ENCODE measurements at regions not wholly inside any gene's neighbourhood (a gene's known extent, or its start where the extent isn't known, plus 50 kb on each side); places are given as distances from the start of the nearest gene placed in this dataset.

GRCh38 chr5:71899865-71900342 is 180.8 kb downstream of the CARTPT start:
- Mint-ChIP-seq H3K4me1 (no peaks in the 10 kb centered on the region), H3K27ac (no peak overlapping the region), H3K9me3 (peaks cover 0 to 2% of the 10 kb centered on the region in 2 donors), H3K36me3 (no peaks in the 10 kb centered on the region), H3K4me3 (no peak overlapping the region), H3K27me3 (ENCODE audit: low read depth in 2 of 2) (peaks cover 11 to 15% of the 10 kb centered on the region in 2 donors)
- Histone ChIP-seq H3K27ac (ENCODE audit: low read length) (no peak overlapping the region), H3K4me3 (ENCODE audit: low read length) (no peak overlapping the region), H3K36me3 (ENCODE audit: control insufficient read depth, insufficient read depth, low read length) (no peaks in the 10 kb centered on the region), H3K27me3 (ENCODE audit: control insufficient read depth, insufficient read depth, low read length) (no peaks in the 10 kb centered on the region), H3K4me1 (ENCODE audit: control insufficient read depth, insufficient read depth, low read length) (no peaks in the 10 kb centered on the region), H3K9me3 (ENCODE audit: control insufficient read depth, insufficient read depth, low read length) (no peaks in the 10 kb centered on the region)
- no peak for TF ChIP-seq CTCF (IDR thresholded peaks at IDR 0.05)
- ATAC-seq: no peak
- WGBS (ENCODE audit: insufficient coverage): 88% methylated on average over 2 of the region's 2 CpGs
- no peak for DNase-seq
- intact Hi-C loops (cut with micrococcal nuclease): no loop called here

- intact Hi-C loops (cut with micrococcal nuclease): no loop called here
- H3K36me3 ChIP-seq (ENCODE audit: control insufficient read depth, insufficient read depth, low read length): no peaks in the 10 kb centered on the region
- DNase-seq: no peak
These were observed 184.7 kb downstream of the CARTPT start for GRCh38 chr5:71903808-71904207.

GRCh38 chr5:71904852-71905251 is 185.8 kb downstream of the CARTPT start:
- WGBS (ENCODE audit: insufficient coverage): 61% methylated on average over 2 of the region's 2 CpGs

More at GRCh38 chr5:71903808-71904207, 184.7 kb downstream of the CARTPT start:
- H3K27ac Mint-ChIP-seq: no peak overlapping the region
- H3K4me3 ChIP-seq (ENCODE audit: low read length): no peak overlapping the region
- no peaks in the 10 kb centered on the region for H3K4me1 ChIP-seq (ENCODE audit: control insufficient read depth, insufficient read depth, low read length)
- H3K36me3 Mint-ChIP-seq: no peaks in the 10 kb centered on the region
- H3K27ac ChIP-seq (ENCODE audit: low read length): no peak overlapping the region
- WGBS (ENCODE audit: insufficient coverage): 87% methylated on average over 2 of the region's 2 CpGs
- H3K9me3 ChIP-seq (ENCODE audit: control insufficient read depth, insufficient read depth, low read length): no peaks in the 10 kb centered on the region
- H3K4me1 Mint-ChIP-seq: no peaks in the 10 kb centered on the region
- H3K27me3 ChIP-seq (ENCODE audit: control insufficient read depth, insufficient read depth, low read length): no peaks in the 10 kb centered on the region
- no peak for TF ChIP-seq CTCF (IDR thresholded peaks at IDR 0.05)
- peaks cover 0 to 2% of the 10 kb centered on the region in 2 donors for H3K9me3 Mint-ChIP-seq
- no peak for ATAC-seq
- H3K27me3 Mint-ChIP-seq (ENCODE audit: low read depth in 2 of 2): peaks cover 11 to 15% of the 10 kb centered on the region in 2 donors
- no peak overlapping the region for H3K4me3 Mint-ChIP-seq

More at GRCh38 chr5:71904852-71905251, 185.8 kb downstream of the CARTPT start:
- Histone ChIP-seq H3K27me3 (ENCODE audit: control insufficient read depth, insufficient read depth, low read length) (no peaks in the 10 kb centered on the region), H3K4me1 (ENCODE audit: control insufficient read depth, insufficient read depth, low read length) (no peaks in the 10 kb centered on the region), H3K36me3 (ENCODE audit: control insufficient read depth, insufficient read depth, low read length) (no peaks in the 10 kb centered on the region), H3K27ac (ENCODE audit: low read length) (no peak overlapping the region), H3K9me3 (ENCODE audit: control insufficient read depth, insufficient read depth, low read length) (no peaks in the 10 kb centered on the region), H3K4me3 (ENCODE audit: low read length) (no peak overlapping the region)
- Mint-ChIP-seq H3K4me1 (no peaks in the 10 kb centered on the region), H3K36me3 (no peaks in the 10 kb centered on the region), H3K9me3 (peaks cover 0 to 2% of the 10 kb centered on the region in 2 donors), H3K27me3 (ENCODE audit: low read depth in 2 of 2) (peaks cover 11 to 15% of the 10 kb centered on the region in 2 donors), H3K4me3 (no peak overlapping the region), H3K27ac (no peak overlapping the region)
- no peak for DNase-seq
- no peak for ATAC-seq
- no peak for TF ChIP-seq CTCF (IDR thresholded peaks at IDR 0.05)
- intact Hi-C loops (cut with micrococcal nuclease): no loop called here
